Panc1 (cell line): ENCODE measurements at regions not wholly inside any gene's neighbourhood (a gene's known extent, or its start where the extent isn't known, plus 50 kb on each side); places are given as distances from the start of the nearest gene placed in this dataset.
A peak's percentile ranks its signal among the peaks of the same experiment; 100 is the strongest.

ENCODE experiments used
- ATAC-seq: fragments of 200-7000 bp; cut with Tn5 transposase; 2 replicates; pipeline ENCODE4 v1.9.1; 2020; ENCODE audit warnings: mild to moderate bottlenecking, moderate library complexity
- BruUV-seq: library from RNA; stranded (reverse); fragments of 400-500 nt; replicated peaks from 2 replicates; lab custom pipeline; 2021; lab: Mats Ljungman, UMichigan
- CTCF ChIA-PET: fragments of 300-600 bp; sonication (Branson Sonifier 250); formaldehyde crosslinking; loops from one replicate; lab custom pipeline; 2022; ENCODE audit warnings: antibody characterized with exemption; lab: Charles Lee
- POLR2A ChIA-PET: fragments of 300-600 bp; sonication (Branson Sonifier 250); formaldehyde crosslinking; loops from one replicate; lab custom pipeline; 2022; ENCODE audit warnings: antibody characterized with exemption; lab: Charles Lee
- DNase-seq: peaks from one replicate; pipeline ENCODE4 v3.0.0-alpha.2; 2010; ENCODE audit warnings: low read depth, low spot score
- H3K27ac ChIP-seq: 2 replicates; pipeline ENCODE4 v1.5.1; 2011; ENCODE audit warnings: mild to moderate bottlenecking, low read length, inconsistent platforms
- H3K27me3 ChIP-seq: fragments of 200-500 bp; sonication (Bioruptor generic); 2 replicates; pipeline ENCODE4 v1.6.0; 2014; ENCODE audit warnings: low read length, inconsistent platforms; ENCODE audit not compliant: control insufficient read depth, insufficient read depth
- H3K36me3 ChIP-seq: fragments of 200-500 bp; sonication (Bioruptor generic); 2 replicates; pipeline ENCODE4 v1.5.1; 2014; ENCODE audit warnings: inconsistent platforms, mild to moderate bottlenecking, low read length, moderate library complexity; ENCODE audit not compliant: control insufficient read depth, insufficient read depth
- H3K4me1 ChIP-seq: 2 replicates; pipeline ENCODE4 v1.5.1; 2011; ENCODE audit warnings: inconsistent platforms, mild to moderate bottlenecking, low read length, moderate library complexity; ENCODE audit not compliant: control insufficient read depth, insufficient read depth
- H3K4me3 ChIP-seq, 2 experiments: 2 replicates each; pipeline ENCODE4 v1.5.1; 2011 to 2012; ENCODE audit warnings: low read depth in 2 of 2, low read length in 2 of 2, mild to moderate bottlenecking in 2 of 2, inconsistent platforms in 1 of 2, moderate library complexity in 1 of 2
- H3K9me3 ChIP-seq: fragments of 200-500 bp; sonication (Bioruptor generic); 2 replicates; pipeline ENCODE4 v1.5.1; 2014; ENCODE audit warnings: low read depth, mild to moderate bottlenecking, inconsistent platforms, low read length, moderate library complexity; ENCODE audit not compliant: control insufficient read depth, insufficient read depth
- CTCF ChIP-seq: fragments of 450-650 bp; IDR thresholded peaks from 2 replicates; pipeline ENCODE4 v1.5.1; 2017; ENCODE audit warnings: mild to moderate bottlenecking
- POLR2AphosphoS5 ChIP-seq: IDR thresholded peaks from 2 replicates; pipeline ENCODE4 v1.6.1; 2012; ENCODE audit warnings: mild to moderate bottlenecking, low read depth, low read length, moderate library complexity
- REST ChIP-seq, 2 experiments: IDR thresholded peaks; 2 replicates each; pipeline ENCODE4 v1.6.1; 2011 to 2012; ENCODE audit warnings: low read depth in 2 of 2, control low read depth in 1 of 2, low read length in 1 of 2, mild to moderate bottlenecking in 1 of 2, moderate library complexity in 1 of 2; ENCODE audit not compliant: insufficient read depth in 1 of 2
- SIN3A ChIP-seq: IDR thresholded peaks from 2 replicates; pipeline ENCODE4 v1.6.1; 2012; ENCODE audit warnings: low read depth, mild to moderate bottlenecking, low read length, moderate library complexity, borderline replicate concordance; ENCODE audit not compliant: insufficient read depth
- TCF7L2 ChIP-seq: IDR thresholded peaks from 2 replicates; pipeline ENCODE4 v1.6.1; 2011; ENCODE audit warnings: mild to moderate bottlenecking, low read depth, low read length, inconsistent platforms
- in situ Hi-C: cut with HindIII; loops from 2 replicates; pipeline ENCODE4 v1.10.0; 2016; ENCODE audit warnings: low sequenced_read_pairs, low pct_unique_long_range_greater_than_20kb
- intact Hi-C: fragments of 100-400 bp; cut with micrococcal nuclease; formaldehyde crosslinking; loops from one replicate; pipeline ENCODE4 v1.10.0; 2022; ENCODE audit not compliant: unreplicated experiment

- POLR2A ChIA-PET, result no interaction called here
- CTCF ChIA-PET, result no interaction called here
- no TSS peak for BruUV-seq
These were observed 948.8 kb upstream of the SLC10A2 start for GRCh38 chr13:104014803-104015645.

GRCh38 chr13:104011505-104012241 lies 945.5 kb upstream of the SLC10A2 start:
- CTCF ChIA-PET, result no interaction called here
- in situ Hi-C loops, result no loop called here
- Histone ChIP-seq H3K36me3 (no peaks in the 10 kb centered on the region), H3K9me3 (no peaks in the 10 kb centered on the region), H3K4me3 (peak overlapping the region; percentile 21 to 47), H3K27ac (no peak overlapping the region), H3K27me3 (no peaks in the 10 kb centered on the region), H3K4me1 (peaks cover 8% of the 10 kb centered on the region)
- POLR2A ChIA-PET, result interaction anchor here (0.7 kb wide), 2 partner anchors 1021 to 1051 kb away, joined by 4 to 8 read pairs; no protein-coding TSS in a partner anchor
- ATAC-seq (peak; percentile 78), DNase-seq (no peak)
- intact Hi-C loops, result no loop called here
- TF ChIP-seq REST (IDR thresholded peaks at IDR 0.05; ENCODE audit: insufficient read depth in 1 of 2, low read depth in 2 of 2, low read length in 1 of 2) (no peak), POLR2AphosphoS5 (no peak), CTCF (no peak), SIN3A (no peak), TCF7L2 (no peak)
- BruUV-seq, result no TSS peak

More at GRCh38 chr13:104014803-104015645, 948.8 kb upstream of the SLC10A2 start:
- TF ChIP-seq CTCF (no peak), POLR2AphosphoS5 (no peak)
- peak; percentile 71 for ATAC-seq
- in situ Hi-C loops, result no loop called here
- no peaks in the 10 kb centered on the region for H3K27me3 ChIP-seq
- peak overlapping the region; percentile 75 for H3K27ac ChIP-seq
- H3K4me3 ChIP-seq, result no peak overlapping the region
- no peaks in the 10 kb centered on the region for H3K36me3 ChIP-seq
- intact Hi-C loops, result no loop called here
- H3K4me1 ChIP-seq, result peaks cover 8% of the 10 kb centered on the region
- no peaks in the 10 kb centered on the region for H3K9me3 ChIP-seq
- no peak for DNase-seq
